A673 (cell line): ENCODE measurements at regions not wholly inside any gene's neighbourhood (a gene's known extent, or its start where the extent isn't known, plus 50 kb on each side); places are given as distances from the start of the nearest gene placed in this dataset.

Experiments used
- CTCF ChIP-seq: fragments of 300-800, 200-600 bp; sonication (generic); conservative IDR thresholded peaks from 2 replicates; pipeline ENCODE4 v1.5.1; 2017; ENCODE audit warnings: low read depth, mild to moderate bottlenecking, antibody characterized with exemption, low read length, moderate library complexity, mixed read lengths
- EZH2 ChIP-seq: fragments of 200-600 bp; sonication (generic); IDR thresholded peaks from 2 replicates; pipeline ENCODE4 v1.6.1; 2017; ENCODE audit warnings: borderline replicate concordance, low read depth, mild to moderate bottlenecking, mixed read lengths, antibody characterized with exemption, low read length; ENCODE audit not compliant: poor library complexity, severe bottlenecking

- TF ChIP-seq EZH2 (no peak), CTCF (no peak)
Observed at GRCh38 chr17:77746393-77746792, 212.1 kb upstream of the TNRC6C start.
